ENCODE measurements at regions not wholly inside any gene's neighbourhood (a gene's known extent, or its start where the extent isn't known, plus 50 kb on each side); places are given as distances from the start of the nearest gene placed in this dataset.

DNA sequence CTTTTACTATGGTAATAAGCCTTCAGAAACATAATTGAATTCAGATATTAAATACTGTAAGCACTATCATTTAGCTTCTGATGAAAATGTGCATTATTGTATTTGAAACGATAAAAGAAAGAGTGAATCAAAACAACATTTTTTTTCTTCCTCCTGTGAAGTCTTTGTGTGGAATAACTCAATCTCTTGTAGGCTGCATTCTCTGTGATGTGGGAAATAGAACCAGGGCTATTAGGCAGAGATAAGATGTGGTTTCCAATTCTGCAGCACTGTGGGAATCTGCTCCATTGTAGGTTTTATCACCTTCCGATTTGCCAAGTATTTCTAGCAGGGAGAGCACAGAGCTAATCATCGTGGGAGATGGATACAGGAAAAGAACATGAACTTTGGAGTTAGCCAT lies 624.5 kb downstream of the RBFOX1 start:
- H3K4me1 Mint-ChIP-seq = peaks cover 5% of the 10 kb centered on the region
- no peak overlapping the region for H3K27ac Mint-ChIP-seq
- no peaks in the 10 kb centered on the region for H3K36me3 Mint-ChIP-seq (ENCODE audit: low read depth)
- H3K9me3 Mint-ChIP-seq = no peaks in the 10 kb centered on the region
- peaks cover 8% of the 10 kb centered on the region for H3K27me3 Mint-ChIP-seq (ENCODE audit: low read depth, poor library complexity)
- TF ChIP-seq, protein P1, sequence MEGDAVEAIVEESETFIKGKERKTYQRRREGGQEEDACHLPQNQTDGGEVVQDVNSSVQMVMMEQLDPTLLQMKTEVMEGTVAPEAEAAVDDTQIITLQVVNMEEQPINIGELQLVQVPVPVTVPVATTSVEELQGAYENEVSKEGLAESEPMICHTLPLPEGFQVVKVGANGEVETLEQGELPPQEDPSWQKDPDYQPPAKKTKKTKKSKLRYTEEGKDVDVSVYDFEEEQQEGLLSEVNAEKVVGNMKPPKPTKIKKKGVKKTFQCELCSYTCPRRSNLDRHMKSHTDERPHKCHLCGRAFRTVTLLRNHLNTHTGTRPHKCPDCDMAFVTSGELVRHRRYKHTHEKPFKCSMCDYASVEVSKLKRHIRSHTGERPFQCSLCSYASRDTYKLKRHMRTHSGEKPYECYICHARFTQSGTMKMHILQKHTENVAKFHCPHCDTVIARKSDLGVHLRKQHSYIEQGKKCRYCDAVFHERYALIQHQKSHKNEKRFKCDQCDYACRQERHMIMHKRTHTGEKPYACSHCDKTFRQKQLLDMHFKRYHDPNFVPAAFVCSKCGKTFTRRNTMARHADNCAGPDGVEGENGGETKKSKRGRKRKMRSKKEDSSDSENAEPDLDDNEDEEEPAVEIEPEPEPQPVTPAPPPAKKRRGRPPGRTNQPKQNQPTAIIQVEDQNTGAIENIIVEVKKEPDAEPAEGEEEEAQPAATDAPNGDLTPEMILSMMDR (IDR thresholded peaks at IDR 0.05) = no peak
- no peak for DNase-seq
- H3K4me3 Mint-ChIP-seq = no peak overlapping the region

GRCh38 chr16:7953360-7953759 lies 620.7 kb downstream of the RBFOX1 start:
- Mint-ChIP-seq H3K9me3 (no peaks in the 10 kb centered on the region), H3K27me3 (ENCODE audit: low read depth, poor library complexity) (peaks cover 9% of the 10 kb centered on the region), H3K4me1 (no peaks in the 10 kb centered on the region), H3K4me3 (no peak overlapping the region), H3K36me3 (ENCODE audit: low read depth) (no peaks in the 10 kb centered on the region), H3K27ac (no peak overlapping the region)
- TF ChIP-seq, protein P1 (IDR thresholded peaks at IDR 0.05) = no peak
- no peak for DNase-seq

DNA sequence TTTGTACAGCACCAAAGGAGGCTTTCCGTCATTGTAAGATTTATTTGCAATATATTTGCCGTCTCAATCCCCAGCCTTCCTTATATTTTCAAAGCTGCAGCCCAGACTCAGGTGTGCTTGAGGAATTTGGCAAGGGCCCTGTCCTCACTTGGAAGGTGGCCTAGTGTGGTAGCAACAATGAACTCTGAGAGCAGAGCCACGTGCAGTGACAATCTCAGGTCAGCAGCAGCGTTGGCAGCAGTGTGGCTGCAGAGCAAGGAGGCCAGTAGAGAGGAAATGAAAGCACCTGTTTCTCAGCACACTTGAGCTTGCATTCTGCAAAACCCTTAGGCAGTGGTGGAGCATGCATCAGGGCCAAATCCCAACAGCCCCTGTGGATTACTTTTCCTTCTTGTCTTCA lies 613.5 kb downstream of the RBFOX1 start:
- TF ChIP-seq, protein P1 (IDR thresholded peaks at IDR 0.05) = no peak
- H3K27ac Mint-ChIP-seq = no peak overlapping the region
- H3K9me3 Mint-ChIP-seq = no peaks in the 10 kb centered on the region
- H3K27me3 Mint-ChIP-seq (ENCODE audit: low read depth, poor library complexity) = peaks cover 4% of the 10 kb centered on the region
- no peak for DNase-seq
- no peaks in the 10 kb centered on the region for H3K4me1 Mint-ChIP-seq
- H3K36me3 Mint-ChIP-seq (ENCODE audit: low read depth) = no peaks in the 10 kb centered on the region
- H3K4me3 Mint-ChIP-seq = no peak overlapping the region

- no peak overlapping the region for H3K27ac Mint-ChIP-seq
- H3K27me3 Mint-ChIP-seq (ENCODE audit: low read depth, poor library complexity) = peaks cover 4% of the 10 kb centered on the region
- no peaks in the 10 kb centered on the region for H3K36me3 Mint-ChIP-seq (ENCODE audit: low read depth)
- TF ChIP-seq, protein P1 (IDR thresholded peaks at IDR 0.05) = no peak
- no peak overlapping the region for H3K4me3 Mint-ChIP-seq
- DNase-seq = no peak
- no peaks in the 10 kb centered on the region for H3K4me1 Mint-ChIP-seq
- no peaks in the 10 kb centered on the region for H3K9me3 Mint-ChIP-seq
Measured at GRCh38 chr16:7938175-7938574, 605.5 kb downstream of the RBFOX1 start.

DNA sequence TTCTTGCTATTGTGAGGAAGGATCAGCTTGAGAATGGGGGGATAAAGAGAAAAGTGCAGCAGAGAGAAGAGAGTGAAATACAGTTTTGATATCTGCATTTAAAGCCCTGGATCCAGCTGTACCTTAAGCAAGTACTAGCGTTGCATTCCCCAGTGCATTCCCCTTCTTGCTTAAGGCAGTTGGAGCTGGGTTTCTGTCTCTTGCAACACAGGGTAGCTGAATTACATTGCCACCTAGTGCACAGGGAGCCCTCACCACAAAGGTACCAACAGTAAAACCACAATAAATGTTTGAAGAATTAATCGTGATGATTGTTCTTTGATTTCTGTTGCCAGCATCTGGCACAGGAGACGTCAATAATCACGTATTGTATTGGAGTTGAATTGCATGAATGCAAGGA lies 588.7 kb downstream of the RBFOX1 start:
- H3K27ac Mint-ChIP-seq = no peak overlapping the region
- peaks cover 9% of the 10 kb centered on the region for H3K4me1 Mint-ChIP-seq
- H3K9me3 Mint-ChIP-seq = peaks cover 5% of the 10 kb centered on the region
- no peaks in the 10 kb centered on the region for H3K27me3 Mint-ChIP-seq (ENCODE audit: low read depth, poor library complexity)
- no peak overlapping the region for H3K4me3 Mint-ChIP-seq
- DNase-seq = no peak
- TF ChIP-seq, protein P1 (IDR thresholded peaks at IDR 0.05) = no peak
- no peaks in the 10 kb centered on the region for H3K36me3 Mint-ChIP-seq (ENCODE audit: low read depth)

DNA sequence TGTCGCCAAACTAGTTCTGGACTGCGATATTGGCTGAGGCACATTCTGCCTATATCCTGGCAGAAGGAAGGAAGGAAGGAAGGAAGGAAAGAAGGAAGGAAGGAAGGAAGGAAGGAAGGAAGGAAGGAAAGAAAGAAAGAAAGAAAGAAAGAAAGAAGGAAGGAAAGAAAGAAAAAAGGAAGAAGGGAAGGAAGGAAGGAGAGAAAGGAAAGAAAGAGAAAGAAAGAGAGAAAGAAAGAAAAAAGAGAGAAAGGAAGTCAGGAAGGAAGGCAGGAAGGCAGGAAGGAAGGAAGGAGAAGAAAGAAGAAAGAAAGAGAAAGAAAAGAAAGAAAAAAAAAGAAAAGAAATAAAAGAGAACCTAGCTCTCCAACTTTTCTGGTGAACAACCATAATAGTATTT lies 587.1 kb downstream of the RBFOX1 start:
- H3K27ac Mint-ChIP-seq = peak overlapping the region; percentile 43
- DNase-seq = no peak
- TF ChIP-seq, protein P1 (IDR thresholded peaks at IDR 0.05) = no peak
- H3K4me1 Mint-ChIP-seq = peaks cover 5% of the 10 kb centered on the region
- no peaks in the 10 kb centered on the region for H3K36me3 Mint-ChIP-seq (ENCODE audit: low read depth)
- H3K9me3 Mint-ChIP-seq = peaks cover 5% of the 10 kb centered on the region
- H3K27me3 Mint-ChIP-seq (ENCODE audit: low read depth, poor library complexity) = no peaks in the 10 kb centered on the region
- H3K4me3 Mint-ChIP-seq = no peak overlapping the region

Measured in nephron progenitor cell (in vitro differentiated cells).